GM12892 (cell line): ENCODE measurements at regions not wholly inside any gene's neighbourhood (a gene's known extent, or its start where the extent isn't known, plus 50 kb on each side); places are given as distances from the start of the nearest gene placed in this dataset.

ENCODE experiments used
- POLR2A ChIP-seq: IDR thresholded peaks from 2 replicates; pipeline ENCODE4 v1.6.1; 2011; ENCODE audit warnings: low read depth, low read length, control low read depth
- POLR2AphosphoS5 ChIP-seq: IDR thresholded peaks from 2 replicates; pipeline ENCODE4 v1.6.1; 2011; ENCODE audit warnings: low read depth, low read length, control low read depth
- TAF1 ChIP-seq: IDR thresholded peaks from 2 replicates; pipeline ENCODE4 v1.6.1; 2011; ENCODE audit warnings: low read depth, mild to moderate bottlenecking, control low read depth, low read length, borderline replicate concordance

DNA sequence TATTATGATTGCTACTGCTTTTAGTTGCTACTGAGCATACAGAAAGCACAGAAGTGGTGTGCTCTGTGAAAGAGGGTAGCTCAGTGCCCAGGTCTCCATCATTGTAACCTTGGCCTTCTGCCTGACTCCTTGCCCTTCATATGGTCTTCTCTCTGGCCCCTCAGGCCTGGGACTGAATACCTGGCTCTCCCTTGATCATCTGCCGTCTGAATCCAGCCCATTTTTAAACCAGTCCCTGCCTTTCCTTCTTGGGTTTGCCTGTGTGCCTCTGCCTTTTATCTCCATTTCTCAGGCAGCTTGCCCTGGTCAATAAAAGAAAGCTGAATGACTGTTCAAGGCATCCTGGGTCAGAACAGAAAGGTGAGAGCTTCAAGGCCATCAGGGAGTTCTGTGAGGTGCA is 109.1 kb upstream of the ZNF438 start:
- TF ChIP-seq POLR2A = no peak
- TF ChIP-seq POLR2AphosphoS5 = no peak
- TF ChIP-seq TAF1 = no peak
